ENCODE measurements at regions not wholly inside any gene's neighbourhood (a gene's known extent, or its start where the extent isn't known, plus 50 kb on each side); places are given as distances from the start of the nearest gene placed in this dataset.
"Not testable (repeated sequence)": the region's sequence is repeated elsewhere in the genome, so short reads cannot be mapped to it uniquely, and the experiment has no call there.

GRCh38 chr10:25076506-25077177 is 60.2 kb downstream of the THNSL1 start:
- DNase-seq, result no peak

GRCh38 chr10:25078658-25079431 is 62.4 kb downstream of the THNSL1 start:
- DNase-seq, result no peak

GRCh38 chr10:25080880-25081581 is 64.6 kb downstream of the THNSL1 start:
- DNase-seq, result peak; percentile 55 to 59

- DNase-seq, result no peak
Measured at GRCh38 chr10:25082276-25083204, 66.1 kb downstream of the THNSL1 start.

- no peak for DNase-seq
Measured at GRCh38 chr10:25083546-25084111, 67.2 kb downstream of the THNSL1 start.

- no peak for DNase-seq
Measured at GRCh38 chr10:25084447-25084846, 68.0 kb downstream of the THNSL1 start.

GRCh38 chr10:25094590-25094989 is 78.2 kb downstream of the THNSL1 start:
- DNase-seq, result no peak

GRCh38 chr10:25097669-25098411 is 77.0 kb upstream of the GPR158 start:
- DNase-seq, result no peak

- no peak for DNase-seq
Measured at GRCh38 chr10:25100141-25100540, 74.7 kb upstream of the GPR158 start.

- DNase-seq, result no peak
Measured at GRCh38 chr10:25101461-25102146, 73.2 kb upstream of the GPR158 start.

- no peak for DNase-seq
Measured at GRCh38 chr10:25102147-25102822, 72.5 kb upstream of the GPR158 start.

GRCh38 chr10:25103703-25104102 is 71.1 kb upstream of the GPR158 start:
- no peak for DNase-seq

- DNase-seq, result no peak
Measured at GRCh38 chr10:25104441-25104840, 70.4 kb upstream of the GPR158 start.

- DNase-seq, result no peak
Measured at GRCh38 chr10:25105262-25105661, 69.5 kb upstream of the GPR158 start.

GRCh38 chr10:25105743-25106260 is 69.0 kb upstream of the GPR158 start:
- DNase-seq, result no peak

GRCh38 chr10:25107756-25108155 is 67.0 kb upstream of the GPR158 start:
- no peak for DNase-seq

- DNase-seq, result not testable (repeated sequence)
Measured at GRCh38 chr10:25109896-25110295, 64.9 kb upstream of the GPR158 start.

- no peak for DNase-seq
Measured at GRCh38 chr10:25112016-25112415, 62.8 kb upstream of the GPR158 start.

- peak; percentile 5 to 9 for DNase-seq
Measured at GRCh38 chr10:25113191-25114035, 61.4 kb upstream of the GPR158 start.

Data from activated CD4-positive, alpha-beta T cell treated with anti-CD3 and anti-CD28 coated beads for 4 hours (primary cell).